HFF-Myc (cell line): ENCODE measurements at regions not wholly inside any gene's neighbourhood (a gene's known extent, or its start where the extent isn't known, plus 50 kb on each side); places are given as distances from the start of the nearest gene placed in this dataset.

ENCODE experiments used
- DNase-seq: peaks from one replicate; pipeline ENCODE4 v3.0.0-alpha.2; 2011; ENCODE audit warnings: low read depth; ENCODE audit errors: extremely low read depth
- H3K4me3 ChIP-seq: replicated peaks from 2 replicates; pipeline ENCODE4 v1.5.1; 2011; ENCODE audit warnings: low read depth, mild to moderate bottlenecking, control low read depth, low read length
- CTCF ChIP-seq: IDR thresholded peaks from 2 replicates; pipeline ENCODE4 v1.5.1; 2012; ENCODE audit warnings: mild to moderate bottlenecking, low read depth, low read length, control low read depth; ENCODE audit errors: missing control alignments

- TF ChIP-seq CTCF = no peak
- H3K4me3 ChIP-seq = peak overlapping the region; percentile 27
- peak; percentile 16 for DNase-seq
Measured at GRCh38 chr11:45354976-45355705, 69.0 kb upstream of the SYT13 start.

- no peak overlapping the region for H3K4me3 ChIP-seq
- DNase-seq = no peak
- TF ChIP-seq CTCF = no peak
Measured at GRCh38 chr11:45348729-45349128, 62.6 kb upstream of the SYT13 start.

DNA sequence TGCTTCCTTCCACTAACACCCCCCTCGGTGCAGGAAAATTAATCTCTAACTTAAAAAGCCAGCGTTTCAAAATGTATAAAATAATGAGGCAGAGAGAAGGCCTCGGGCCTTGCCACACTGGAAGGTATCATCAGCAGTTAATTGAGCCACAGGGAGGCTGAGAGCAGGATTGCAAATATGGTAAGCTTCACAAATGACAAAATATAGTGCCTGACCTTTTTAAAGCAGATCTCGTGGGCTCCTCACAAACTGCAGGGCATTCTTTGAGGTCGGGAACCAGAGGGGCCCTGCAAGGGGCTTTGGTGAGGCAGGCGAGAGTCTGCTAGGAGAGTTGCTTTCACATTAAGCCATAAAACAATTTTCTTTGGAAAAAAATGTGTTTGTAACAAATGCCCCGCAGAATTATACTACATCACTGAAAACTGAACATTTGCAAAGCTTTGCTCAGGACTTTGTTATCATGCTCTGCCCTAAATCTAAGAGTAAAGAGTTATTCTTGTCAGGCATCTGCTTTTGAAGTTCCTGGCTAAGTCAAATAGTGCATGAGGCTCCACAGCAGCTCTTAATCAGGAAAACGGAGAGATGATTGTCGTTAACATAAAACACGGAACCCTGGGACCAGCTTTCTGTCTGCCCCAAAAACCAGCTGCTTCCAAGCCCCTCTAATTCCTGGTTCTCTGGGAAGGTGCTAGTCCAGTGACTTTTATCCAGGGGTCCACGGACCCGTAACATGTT, 61.4 kb upstream of the SYT13 start:
- TF ChIP-seq CTCF = no peak
- DNase-seq = no peak
- H3K4me3 ChIP-seq = no peak overlapping the region

- no peak for DNase-seq
- no peak for TF ChIP-seq CTCF
- no peak overlapping the region for H3K4me3 ChIP-seq
Measured at GRCh38 chr11:45345491-45345890, 59.4 kb upstream of the SYT13 start.

DNA sequence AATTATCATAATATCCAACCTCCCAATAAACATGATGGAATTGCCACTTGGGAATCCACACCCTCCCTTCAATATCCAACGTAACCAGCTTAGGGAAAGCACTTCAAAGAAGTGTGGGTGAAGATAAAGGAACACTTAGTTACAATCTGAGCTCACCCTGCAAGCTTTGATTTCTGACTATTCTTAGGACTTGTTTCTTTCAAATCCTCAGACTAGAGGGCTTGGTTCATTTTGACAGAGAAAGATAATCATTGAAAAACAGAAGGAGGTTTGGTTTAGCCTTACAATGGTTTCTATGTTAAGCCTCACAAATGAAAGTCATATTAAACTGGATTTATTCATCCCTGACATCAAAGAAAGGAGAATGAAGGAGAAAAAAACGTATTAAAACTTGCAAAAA, 57.9 kb upstream of the SYT13 start:
- no peak for DNase-seq
- no peak for TF ChIP-seq CTCF
- no peak overlapping the region for H3K4me3 ChIP-seq

DNA sequence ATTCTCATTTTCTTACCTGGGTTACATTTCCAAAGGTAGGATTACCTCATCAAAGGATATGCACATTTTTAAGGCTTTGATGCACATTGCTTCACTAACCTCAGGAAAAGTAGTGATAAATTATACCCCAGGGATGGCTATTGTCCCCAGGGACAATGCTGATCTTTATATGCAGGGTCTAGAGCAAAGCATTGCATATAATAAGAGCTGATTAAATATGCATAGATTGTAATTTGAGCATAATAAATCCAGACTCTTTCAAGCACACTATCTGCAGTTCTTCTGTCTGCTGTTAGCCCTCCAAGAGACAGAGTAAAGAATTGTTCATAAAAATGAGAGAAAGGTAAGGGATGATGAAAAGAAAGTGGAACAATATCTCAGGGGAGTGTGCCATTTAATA, 57.3 kb upstream of the SYT13 start:
- TF ChIP-seq CTCF = no peak
- no peak for DNase-seq
- H3K4me3 ChIP-seq = no peak overlapping the region
